Heart left ventricle (tissue), 13 donors: ENCODE measurements at regions not wholly inside any gene's neighbourhood (a gene's known extent, or its start where the extent isn't known, plus 50 kb on each side); places are given as distances from the start of the nearest gene placed in this dataset.

Source experiments
- POLR2A ChIP-seq, 2 donors: fragments of 450-650 bp; IDR thresholded peaks; one replicate each; pipeline ENCODE4 v1.6.1; 2017; ENCODE audit warnings: antibody characterized with exemption in 2 of 2, mild to moderate bottlenecking in 2 of 2, moderate library complexity in 2 of 2
- TF ChIP-seq, protein P1 (sequence below), 12 donors: fragments of 200-600 bp; sonication (generic) in 4 of 12; IDR thresholded peaks; one replicate each; pipeline versions ENCODE4 v1.5.0 to v1.8.0; 2018 to 2022; ENCODE audit warnings: antibody characterized with exemption in 12 of 12, mild to moderate bottlenecking in 5 of 12
- donor health status: ischemic (EF 13 %, LVEDD 7.1; RV severe dilation, severe dysfunction).
- donor health status: DM: no; HTN: yes; CAD: no.
- donor health status: DM: no; HTN: no; CAD: no.
- donor health status: ischemic (EF 25% LVEDD 6.9; RV normal size, moderate dysfunction).
- donor health status: ischemic (EF 25% LVEDD 5.7; RV mildly dilated, moderate dysfunction).
- donor health status: ischemic (EF 35%, LVEDD 5.7; RV mildly dilated, moderate dysfunction).
- donor health status: nonischemic (EF 11% LVEDD 7.7; RV severe dilation, severe dysfunction).
- donor health status: DM: yes; HTN: yes; CAD: no.
- donor health status: PGD.
- donor health status: ischemic (EF 29% LVEDD 5.4; RV normal size, mild dysfunction).
- donor health status: nonischemic (EF 23%, LVEDD 6.1; RV moderate dilation, normal function).

DNA sequence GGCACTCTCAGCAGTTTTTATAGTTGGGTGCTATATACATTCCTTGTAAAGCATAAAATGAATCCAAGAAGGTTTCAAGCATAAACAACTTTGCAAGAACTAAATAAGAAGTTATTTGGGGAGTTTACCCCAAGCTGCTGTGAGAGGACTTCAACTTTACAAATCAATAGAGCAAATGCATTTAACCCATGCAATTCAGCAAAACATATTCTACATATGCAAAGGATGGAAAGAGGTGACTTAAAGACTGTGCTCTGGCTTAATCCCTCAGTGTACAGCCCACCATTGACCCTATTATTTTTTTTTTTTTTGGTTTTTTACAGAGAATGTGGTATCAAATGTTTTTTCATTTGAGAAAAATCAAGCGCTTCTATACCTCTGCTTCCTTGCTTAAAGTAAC, 736.5 kb downstream of the CETN3 start:
- TF ChIP-seq, protein P1, sequence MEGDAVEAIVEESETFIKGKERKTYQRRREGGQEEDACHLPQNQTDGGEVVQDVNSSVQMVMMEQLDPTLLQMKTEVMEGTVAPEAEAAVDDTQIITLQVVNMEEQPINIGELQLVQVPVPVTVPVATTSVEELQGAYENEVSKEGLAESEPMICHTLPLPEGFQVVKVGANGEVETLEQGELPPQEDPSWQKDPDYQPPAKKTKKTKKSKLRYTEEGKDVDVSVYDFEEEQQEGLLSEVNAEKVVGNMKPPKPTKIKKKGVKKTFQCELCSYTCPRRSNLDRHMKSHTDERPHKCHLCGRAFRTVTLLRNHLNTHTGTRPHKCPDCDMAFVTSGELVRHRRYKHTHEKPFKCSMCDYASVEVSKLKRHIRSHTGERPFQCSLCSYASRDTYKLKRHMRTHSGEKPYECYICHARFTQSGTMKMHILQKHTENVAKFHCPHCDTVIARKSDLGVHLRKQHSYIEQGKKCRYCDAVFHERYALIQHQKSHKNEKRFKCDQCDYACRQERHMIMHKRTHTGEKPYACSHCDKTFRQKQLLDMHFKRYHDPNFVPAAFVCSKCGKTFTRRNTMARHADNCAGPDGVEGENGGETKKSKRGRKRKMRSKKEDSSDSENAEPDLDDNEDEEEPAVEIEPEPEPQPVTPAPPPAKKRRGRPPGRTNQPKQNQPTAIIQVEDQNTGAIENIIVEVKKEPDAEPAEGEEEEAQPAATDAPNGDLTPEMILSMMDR (IDR thresholded peaks at IDR 0.05), result no peak
- no peak for TF ChIP-seq POLR2A (IDR thresholded peaks at IDR 0.05)
